Endothelial cell of umbilical vein (primary cell): ENCODE measurements at regions not wholly inside any gene's neighbourhood (a gene's known extent, or its start where the extent isn't known, plus 50 kb on each side); places are given as distances from the start of the nearest gene placed in this dataset.

Experiments used
- BruUV-seq: library from RNA; stranded (reverse); fragments of 400-500 nt; replicated peaks from 2 replicates; lab custom pipeline; 2021; lab: Mats Ljungman, UMichigan
- CTCF ChIA-PET: fragments of 300-600, 350-600 bp; sonication (Branson Sonifier 250); formaldehyde crosslinking; loops from one replicate; lab custom pipeline; 2021; ENCODE audit warnings: antibody characterized with exemption, inconsistent platforms; lab: Charles Lee
- POLR2A ChIA-PET: fragments of 300-600, 350-600 bp; sonication (Branson Sonifier 250); formaldehyde crosslinking; loops from one replicate; lab custom pipeline; 2021; ENCODE audit warnings: antibody characterized with exemption, inconsistent platforms; lab: Charles Lee
- DNase-seq: peaks from one replicate; pipeline ENCODE4 v3.0.0-alpha.2; 2011; ENCODE audit warnings: low read depth, low spot score
- FAIRE-seq: peaks from 2 replicates; lab custom pipeline; 2011; peaks lifted over from hg19 to GRCh38; lab: Jason Lieb, UNC
- H2AFZ ChIP-seq: 2 replicates; pipeline ENCODE4 v1.6.0; 2012; ENCODE audit warnings: low read depth, low read length, control low read depth, inconsistent platforms
- H3K27ac ChIP-seq: 2 replicates; pipeline ENCODE4 v1.5.1; 2011; ENCODE audit warnings: low read depth, mild to moderate bottlenecking, control low read depth, low read length, moderate library complexity; ENCODE audit not compliant: insufficient read depth
- H3K27me3 ChIP-seq, 2 experiments: 2 replicates each; pipeline versions ENCODE4 v1.6.0 to v1.6.1; 2011; ENCODE audit warnings: low read length in 2 of 2, mixed read lengths in 1 of 2; ENCODE audit not compliant: control insufficient read depth in 2 of 2, insufficient read depth in 2 of 2
- H3K36me3 ChIP-seq, 2 experiments: 2 replicates in 1 of 2; 3 replicates in 1 of 2; pipeline ENCODE4 v1.5.1; 2011; ENCODE audit warnings: low read length in 2 of 2, mild to moderate bottlenecking in 1 of 2, moderate library complexity in 1 of 2; ENCODE audit not compliant: control insufficient read depth in 2 of 2, insufficient read depth in 2 of 2; ENCODE audit errors: extremely low read depth in 1 of 2
- H3K4me1 ChIP-seq: 3 replicates; pipeline ENCODE4 v1.5.1; 2011; ENCODE audit warnings: mild to moderate bottlenecking, low read length; ENCODE audit not compliant: control insufficient read depth, insufficient read depth; ENCODE audit errors: extremely low read depth
- H3K4me2 ChIP-seq: 2 replicates; pipeline ENCODE4 v1.6.1; 2011; ENCODE audit warnings: low read length, control low read depth, mixed read lengths; ENCODE audit not compliant: insufficient read depth
- H3K4me3 ChIP-seq, 3 experiments: fragments of 200-600 bp in 1 of 3; sonication (generic), shearing (Covaris generic) in 1 of 3; replicated peaks in 1 of 3; 2 replicates each; pipeline ENCODE4 v1.5.1; 2011 to 2016; ENCODE audit warnings: control low read depth in 3 of 3, low read length in 3 of 3, mild to moderate bottlenecking in 2 of 3, inconsistent platforms in 1 of 3, low read depth in 1 of 3, moderate library complexity in 1 of 3; ENCODE audit not compliant: insufficient read depth in 1 of 3
- H3K79me2 ChIP-seq: 2 replicates; pipeline ENCODE4 v1.6.0; 2012; ENCODE audit warnings: low read length, inconsistent platforms; ENCODE audit not compliant: control insufficient read depth, insufficient read depth
- H3K9ac ChIP-seq: replicated peaks from 2 replicates; pipeline ENCODE3; 2011; ENCODE audit warnings: low read length, control low read depth; ENCODE audit not compliant: insufficient read depth; ENCODE audit errors: extremely low read depth
- H3K9me1 ChIP-seq: replicated peaks from 3 replicates; pipeline ENCODE4 v1.6.0; 2011; ENCODE audit warnings: mild to moderate bottlenecking, low read length; ENCODE audit not compliant: control insufficient read depth, insufficient read depth; ENCODE audit errors: extremely low read depth
- H3K9me3 ChIP-seq: replicated peaks from 2 replicates; pipeline ENCODE4 v1.5.1; 2012; ENCODE audit warnings: low read length, inconsistent platforms; ENCODE audit not compliant: control insufficient read depth, insufficient read depth
- H4K20me1 ChIP-seq: replicated peaks from 2 replicates; pipeline ENCODE3; 2011; ENCODE audit warnings: mild to moderate bottlenecking, low read length; ENCODE audit not compliant: control insufficient read depth, insufficient read depth; ENCODE audit errors: extremely low read depth
- CTCF ChIP-seq, 2 donors: IDR thresholded peaks; 1 replicate in 1 of 2; 2 replicates in 1 of 2; pipeline ENCODE4 v1.5.1; 2011; ENCODE audit warnings: low read length in 2 of 2, mild to moderate bottlenecking in 2 of 2, moderate library complexity in 2 of 2, control low read depth in 1 of 2, inconsistent platforms in 1 of 2, low read depth in 1 of 2; ENCODE audit not compliant: insufficient read depth in 1 of 2; ENCODE audit errors: extremely low read depth in 1 of 2
- EZH2 ChIP-seq: IDR thresholded peaks from 2 replicates; pipeline ENCODE4 v1.6.1; 2012; ENCODE audit warnings: borderline replicate concordance, low read depth, mild to moderate bottlenecking, moderate library complexity, low read length, inconsistent platforms; ENCODE audit not compliant: severe bottlenecking
- FOS ChIP-seq: IDR thresholded peaks from 2 replicates; pipeline ENCODE4 v1.6.1; 2011; ENCODE audit warnings: mild to moderate bottlenecking, low read length, moderate library complexity, borderline replicate concordance; ENCODE audit not compliant: insufficient read depth
- GATA2 ChIP-seq: IDR thresholded peaks from 2 replicates; pipeline ENCODE4 v1.7.0; 2011; ENCODE audit warnings: low read depth, mild to moderate bottlenecking, moderate library complexity, mixed read lengths, low read length; ENCODE audit not compliant: insufficient read length, insufficient read depth
- JUN ChIP-seq: IDR thresholded peaks from 2 replicates; pipeline ENCODE4 v1.6.1; 2011; ENCODE audit warnings: borderline replicate concordance, low read depth; ENCODE audit not compliant: insufficient read length, insufficient read depth
- MAX ChIP-seq: IDR thresholded peaks from 2 replicates; pipeline ENCODE4 v1.6.1; 2011; ENCODE audit not compliant: insufficient read depth, insufficient read length
- MYC ChIP-seq: IDR thresholded peaks from one replicate; pipeline ENCODE4 v1.6.1; 2011; ENCODE audit warnings: mild to moderate bottlenecking, low read depth, low read length
- POLR2A ChIP-seq: IDR thresholded peaks from 2 replicates; pipeline ENCODE4 v1.6.1; 2012; ENCODE audit warnings: low read depth, mild to moderate bottlenecking, control low read depth, low read length
- POLR2AphosphoS5 ChIP-seq: IDR thresholded peaks from 2 replicates; pipeline ENCODE4 v1.6.1; 2012; ENCODE audit warnings: low read depth, mild to moderate bottlenecking, control low read depth, low read length, moderate library complexity; ENCODE audit not compliant: insufficient read depth
- dilution Hi-C: fragments of 300-500 bp; cut with MboI; formaldehyde crosslinking; loops from one replicate; pipeline ENCODE4 v1.15.0; 2019; ENCODE audit warnings: low sequenced_read_pairs; ENCODE audit not compliant: extremely low pct_ligation_motif_present
- intact Hi-C: fragments of 100-400 bp; cut with micrococcal nuclease; formaldehyde crosslinking; loops from one replicate; pipeline ENCODE4 v1.10.0; 2022

GRCh38 chr2:23029951-23030350, 355.0 kb upstream of the KLHL29 start:
- Histone ChIP-seq H3K9me1 (no peaks in the 10 kb centered on the region), H2AFZ (no peak overlapping the region), H3K27ac (no peak overlapping the region), H3K4me1 (no peaks in the 10 kb centered on the region), H3K9me3 (peaks cover 7% of the 10 kb centered on the region), H3K9ac (no peak overlapping the region), H4K20me1 (no peaks in the 10 kb centered on the region), H3K4me3 (no peak overlapping the region), H3K36me3 (no peaks in the 10 kb centered on the region), H3K4me2 (no peak overlapping the region), H3K79me2 (no peaks in the 10 kb centered on the region), H3K27me3 (no peaks in the 10 kb centered on the region)
- intact Hi-C loops, result no loop called here
- FAIRE-seq, result no peak
- no TSS peak for BruUV-seq
- ChIA-PET POLR2A (no interaction called here), CTCF (no interaction called here)
- no peak for DNase-seq
- TF ChIP-seq FOS (no peak), POLR2AphosphoS5 (no peak), MYC (no peak), JUN (no peak)
- dilution Hi-C loops, result no loop called here

GRCh38 chr2:23034996-23035395, 350.0 kb upstream of the KLHL29 start:
- H3K4me1 ChIP-seq, result no peaks in the 10 kb centered on the region
- no TSS peak for BruUV-seq
- FAIRE-seq, result no peak

More at GRCh38 chr2:23034996-23035395, 350.0 kb upstream of the KLHL29 start:
- dilution Hi-C loops, result no loop called here
- no peaks in the 10 kb centered on the region for H3K79me2 ChIP-seq
- H3K36me3 ChIP-seq, result no peaks in the 10 kb centered on the region
- intact Hi-C loops, result no loop called here
- no peaks in the 10 kb centered on the region for H4K20me1 ChIP-seq
- H3K27ac ChIP-seq, result no peak overlapping the region
- ChIA-PET CTCF (no interaction called here), POLR2A (no interaction called here)
- H3K9me1 ChIP-seq, result no peaks in the 10 kb centered on the region
- peaks cover 3% of the 10 kb centered on the region for H3K9me3 ChIP-seq
- no peaks in the 10 kb centered on the region for H3K27me3 ChIP-seq
- no peak overlapping the region for H2AFZ ChIP-seq
- TF ChIP-seq POLR2AphosphoS5 (no peak), GATA2 (no peak), MAX (no peak), JUN (no peak), FOS (no peak), MYC (no peak), CTCF (IDR thresholded peaks at IDR 0.05; ENCODE audit: extremely low read depth in 1 of 2, insufficient read depth in 1 of 2, low read depth in 1 of 2, low read length in 2 of 2) (no peak), EZH2 (no peak), POLR2A (no peak)
- H3K9ac ChIP-seq, result no peak overlapping the region
- H3K4me3 ChIP-seq, result no peak overlapping the region
- no peak for DNase-seq
- no peak overlapping the region for H3K4me2 ChIP-seq
